ENCODE measurements at regions not wholly inside any gene's neighbourhood (a gene's known extent, or its start where the extent isn't known, plus 50 kb on each side); places are given as distances from the start of the nearest gene placed in this dataset.

DNA sequence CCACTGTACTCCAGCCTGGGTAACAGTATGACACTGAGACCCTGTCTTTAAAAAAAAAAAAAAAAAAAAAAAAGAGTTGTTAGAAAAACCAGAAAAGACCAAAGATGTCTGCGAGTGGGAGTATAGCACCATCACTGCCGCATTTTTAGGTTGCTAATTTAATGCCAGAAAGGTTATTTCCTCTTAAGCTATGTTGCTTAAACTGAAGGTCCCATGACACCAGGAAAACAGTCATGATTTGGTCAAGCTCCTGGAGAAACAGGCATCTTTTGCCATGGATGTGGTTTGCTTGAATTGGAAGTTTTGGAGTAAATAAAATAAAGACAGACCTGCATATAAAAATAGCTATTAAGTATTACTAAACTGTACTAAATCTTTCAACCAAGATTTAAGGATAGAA, 68.3 kb upstream of the TNFRSF21 start:
- TF ChIP-seq POLR2A (IDR thresholded peaks at IDR 0.05): no peak
- TF ChIP-seq, protein P1, sequence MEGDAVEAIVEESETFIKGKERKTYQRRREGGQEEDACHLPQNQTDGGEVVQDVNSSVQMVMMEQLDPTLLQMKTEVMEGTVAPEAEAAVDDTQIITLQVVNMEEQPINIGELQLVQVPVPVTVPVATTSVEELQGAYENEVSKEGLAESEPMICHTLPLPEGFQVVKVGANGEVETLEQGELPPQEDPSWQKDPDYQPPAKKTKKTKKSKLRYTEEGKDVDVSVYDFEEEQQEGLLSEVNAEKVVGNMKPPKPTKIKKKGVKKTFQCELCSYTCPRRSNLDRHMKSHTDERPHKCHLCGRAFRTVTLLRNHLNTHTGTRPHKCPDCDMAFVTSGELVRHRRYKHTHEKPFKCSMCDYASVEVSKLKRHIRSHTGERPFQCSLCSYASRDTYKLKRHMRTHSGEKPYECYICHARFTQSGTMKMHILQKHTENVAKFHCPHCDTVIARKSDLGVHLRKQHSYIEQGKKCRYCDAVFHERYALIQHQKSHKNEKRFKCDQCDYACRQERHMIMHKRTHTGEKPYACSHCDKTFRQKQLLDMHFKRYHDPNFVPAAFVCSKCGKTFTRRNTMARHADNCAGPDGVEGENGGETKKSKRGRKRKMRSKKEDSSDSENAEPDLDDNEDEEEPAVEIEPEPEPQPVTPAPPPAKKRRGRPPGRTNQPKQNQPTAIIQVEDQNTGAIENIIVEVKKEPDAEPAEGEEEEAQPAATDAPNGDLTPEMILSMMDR (IDR thresholded peaks at IDR 0.05): no peak

Data from transverse colon (tissue), 3 donors.